H1 (cell line): ENCODE measurements at regions not wholly inside any gene's neighbourhood (a gene's known extent, or its start where the extent isn't known, plus 50 kb on each side); places are given as distances from the start of the nearest gene placed in this dataset.

Experiments used
- CTCF ChIA-PET: fragments of 300-600 bp; sonication (Branson Sonifier 250); formaldehyde crosslinking; loops from one replicate; lab custom pipeline; 2021; ENCODE audit not compliant: partially characterized antibody; lab: Charles Lee
- POLR2A ChIA-PET: fragments of 300-600 bp; sonication (Branson Sonifier 250); formaldehyde crosslinking; loops from one replicate; lab custom pipeline; 2021; ENCODE audit warnings: inconsistent platforms; ENCODE audit not compliant: partially characterized antibody; lab: Charles Lee
- DNase-seq, 2 experiments: peaks; one replicate each; pipeline versions ENCODE4 v3.0.0 to v3.0.0-alpha.2; 2010 to 2022; ENCODE audit warnings: low spot score in 2 of 2, low read depth in 1 of 2, mixed read lengths in 1 of 2
- FAIRE-seq: peaks from 2 replicates; lab custom pipeline; 2011; peaks lifted over from hg19 to GRCh38; lab: Jason Lieb, UNC
- H2AFZ ChIP-seq: 2 replicates; pipeline ENCODE4 v1.8.1; 2012; ENCODE audit warnings: low read length, inconsistent platforms
- H2AK5ac ChIP-seq: 2 replicates; pipeline ENCODE4 v1.6.1; 2013; ENCODE audit warnings: low read depth, low read length
- H2BK120ac ChIP-seq: replicated peaks from 2 replicates; pipeline ENCODE3; 2013; ENCODE audit warnings: low read depth, low read length, inconsistent platforms
- H2BK12ac ChIP-seq: 2 replicates; pipeline ENCODE4 v1.6.1; 2013; ENCODE audit warnings: low read depth, low read length
- H2BK15ac ChIP-seq: 2 replicates; pipeline ENCODE4 v1.6.1; 2013; ENCODE audit warnings: low read length
- H2BK20ac ChIP-seq: 2 replicates; pipeline ENCODE4 v1.6.1; 2013; ENCODE audit warnings: low read length
- H2BK5ac ChIP-seq: 2 replicates; pipeline ENCODE4 v1.6.1; 2013; ENCODE audit warnings: low read depth, low read length
- H3K14ac ChIP-seq: 2 replicates; pipeline ENCODE4 v1.6.1; 2013; ENCODE audit warnings: inconsistent platforms; ENCODE audit not compliant: insufficient read length
- H3K18ac ChIP-seq: 2 replicates; pipeline ENCODE4 v1.6.1; 2013; ENCODE audit warnings: low read length; ENCODE audit errors: extremely low read depth
- H3K23ac ChIP-seq: 2 replicates; pipeline ENCODE4 v1.6.1; 2013; ENCODE audit warnings: inconsistent platforms; ENCODE audit not compliant: insufficient read length
- H3K23me2 ChIP-seq: 2 replicates; pipeline ENCODE4 v1.6.1; 2013; ENCODE audit warnings: low read depth, low read length
- H3K27ac ChIP-seq: 2 replicates; pipeline ENCODE4 v1.6.1; 2011; ENCODE audit warnings: low read depth, low read length, inconsistent platforms
- H3K27me3 ChIP-seq, 4 experiments: replicated peaks in 1 of 4; 1 replicate in 1 of 4; 2 replicates in 3 of 4; pipeline versions ENCODE4 v1.6.1 to v1.8.1; 2011 to 2013; ENCODE audit warnings: low read length in 3 of 4, mild to moderate bottlenecking in 3 of 4, inconsistent platforms in 2 of 4, mixed read lengths in 2 of 4, moderate library complexity in 1 of 4; ENCODE audit not compliant: control insufficient read depth in 3 of 4, insufficient read depth in 3 of 4; ENCODE audit errors: extremely low read depth in 1 of 4
- H3K36me3 ChIP-seq, 4 experiments: 2 replicates each; pipeline versions ENCODE4 v1.6.1 to v1.8.1; 2011 to 2013; ENCODE audit warnings: mild to moderate bottlenecking in 4 of 4, low read length in 3 of 4, moderate library complexity in 2 of 4, control low read depth in 1 of 4, inconsistent platforms in 1 of 4; ENCODE audit not compliant: insufficient read depth in 4 of 4, control insufficient read depth in 2 of 4
- H3K4ac ChIP-seq: replicated peaks from 2 replicates; pipeline ENCODE3; 2013; ENCODE audit warnings: low read length, low read depth, mixed read lengths, inconsistent platforms; ENCODE audit not compliant: insufficient read length
- H3K4me1 ChIP-seq, 4 experiments: replicated peaks in 1 of 4; 1 replicate in 1 of 4; 2 replicates in 3 of 4; pipeline versions ENCODE4 v1.6.1 to v1.8.1; 2011 to 2013; ENCODE audit warnings: low read length in 3 of 4, inconsistent platforms in 2 of 4, mixed read lengths in 1 of 4; ENCODE audit not compliant: insufficient read depth in 4 of 4, control insufficient read depth in 3 of 4
- H3K4me2 ChIP-seq, 2 experiments: 2 replicates each; pipeline versions ENCODE4 v1.6.1 to v1.8.1; 2011 to 2013; ENCODE audit warnings: low read depth in 2 of 2, low read length in 2 of 2, control low read depth in 1 of 2, inconsistent platforms in 1 of 2, mild to moderate bottlenecking in 1 of 2; ENCODE audit not compliant: insufficient read depth in 1 of 2
- H3K4me3 ChIP-seq, 4 experiments: fragments of 200-600, 300-600 bp in 1 of 4; sonication (generic), shearing (Covaris generic), sonication (Bioruptor Twin) in 1 of 4; 2 replicates each; pipeline versions ENCODE4 v1.5.1 to v1.8.1; 2011 to 2016; ENCODE audit warnings: low read length in 4 of 4, low read depth in 3 of 4, control low read depth in 2 of 4, inconsistent platforms in 2 of 4, mild to moderate bottlenecking in 2 of 4, mixed read lengths in 1 of 4, moderate library complexity in 1 of 4; ENCODE audit not compliant: insufficient read depth in 2 of 4; ENCODE audit errors: extremely low read depth in 1 of 4
- H3K56ac ChIP-seq: replicated peaks from 2 replicates; pipeline ENCODE3; 2013; ENCODE audit warnings: low read depth, mild to moderate bottlenecking, mixed read lengths, low read length, inconsistent platforms; ENCODE audit not compliant: insufficient read length
- H3K79me1 ChIP-seq: 2 replicates; pipeline ENCODE4 v1.6.1; 2013; ENCODE audit warnings: low read depth, low read length, control low read depth
- H3K79me2 ChIP-seq, 2 experiments: 2 replicates each; pipeline versions ENCODE4 v1.6.1 to v1.8.1; 2012 to 2013; ENCODE audit warnings: low read length in 2 of 2, mild to moderate bottlenecking in 2 of 2, inconsistent platforms in 1 of 2; ENCODE audit not compliant: insufficient read depth in 2 of 2, control insufficient read depth in 1 of 2
- H3K9ac ChIP-seq, 4 experiments: replicated peaks in 1 of 4; 1 replicate in 1 of 4; 2 replicates in 3 of 4; pipeline versions ENCODE4 v1.6.1 to v1.8.1; 2011 to 2013; ENCODE audit warnings: low read depth in 3 of 4, low read length in 3 of 4, control low read depth in 2 of 4, mild to moderate bottlenecking in 2 of 4, moderate library complexity in 2 of 4, inconsistent platforms in 1 of 4; ENCODE audit errors: extremely low read depth in 1 of 4
- H3K9me3 ChIP-seq, 2 experiments: 2 replicates each; pipeline versions ENCODE4 v1.6.1 to v1.8.1; 2012 to 2013; ENCODE audit warnings: mild to moderate bottlenecking in 2 of 2, moderate library complexity in 2 of 2, control low read depth in 1 of 2, inconsistent platforms in 1 of 2, low read depth in 1 of 2, low read length in 1 of 2, mixed read lengths in 1 of 2; ENCODE audit not compliant: insufficient read depth in 2 of 2
- H4K20me1 ChIP-seq, 2 experiments: replicated peaks in 1 of 2; 2 replicates each; pipeline versions ENCODE3 to v1.8.1; 2011 to 2013; ENCODE audit warnings: inconsistent platforms in 2 of 2, low read length in 2 of 2, mild to moderate bottlenecking in 1 of 2; ENCODE audit not compliant: insufficient read depth in 2 of 2, control insufficient read depth in 1 of 2
- H4K5ac ChIP-seq: 2 replicates; pipeline ENCODE4 v1.6.1; 2013; ENCODE audit warnings: low read length, low read depth, mixed read lengths, inconsistent platforms; ENCODE audit not compliant: insufficient read length
- H4K8ac ChIP-seq: 2 replicates; pipeline ENCODE4 v1.8.0; 2013; ENCODE audit warnings: mild to moderate bottlenecking, moderate library complexity, low read length, inconsistent platforms; ENCODE audit not compliant: insufficient read depth; ENCODE audit errors: extremely low read depth
- H4K91ac ChIP-seq: replicated peaks from 2 replicates; pipeline ENCODE3; 2013; ENCODE audit warnings: low read length, mixed read lengths, inconsistent platforms; ENCODE audit not compliant: insufficient read length
- CBX5 ChIP-seq: fragments of 300-800, 300-1000 bp; sonication (generic); IDR thresholded peaks from 2 replicates; pipeline ENCODE4 v1.7.1; 2016; ENCODE audit warnings: antibody characterized with exemption, low read length, low read depth
- CREB1 ChIP-seq: IDR thresholded peaks from 2 replicates; pipeline ENCODE4 v1.6.1; 2012; ENCODE audit warnings: inconsistent platforms
- EP300 ChIP-seq, 2 experiments: IDR thresholded peaks; 1 replicate in 1 of 2; 2 replicates in 1 of 2; pipeline ENCODE4 v1.6.1; 2011 to 2012; ENCODE audit warnings: low read depth in 2 of 2, low read length in 2 of 2, mild to moderate bottlenecking in 2 of 2, borderline replicate concordance in 1 of 2, inconsistent platforms in 1 of 2, moderate library complexity in 1 of 2
- HDAC2 ChIP-seq, 2 experiments: fragments of 300-600 bp in 1 of 2; sonication (generic) in 1 of 2; IDR thresholded peaks; 2 replicates each; pipeline ENCODE4 v1.6.1; 2011 to 2012; ENCODE audit warnings: low read depth in 2 of 2, low read length in 2 of 2, mild to moderate bottlenecking in 2 of 2, moderate library complexity in 2 of 2, borderline replicate concordance in 1 of 2, inconsistent platforms in 1 of 2
- HDAC6 ChIP-seq: IDR thresholded peaks from one replicate; pipeline ENCODE4 v1.7.1; 2012; ENCODE audit warnings: low read depth, mild to moderate bottlenecking, inconsistent platforms, low read length, moderate library complexity
- KDM1A ChIP-seq: fragments of 200-600, 300-600 bp; sonication (generic); IDR thresholded peaks from 2 replicates; pipeline ENCODE4 v1.7.1; 2016; ENCODE audit warnings: mild to moderate bottlenecking, low read length, borderline replicate concordance
- MAFK ChIP-seq: IDR thresholded peaks from 2 replicates; pipeline ENCODE4 v1.6.1; 2012; ENCODE audit warnings: low read depth, mild to moderate bottlenecking, improper control_type of control experiment, low read length
- POLR2AphosphoS5 ChIP-seq: IDR thresholded peaks from 2 replicates; pipeline ENCODE4 v1.6.1; 2011; ENCODE audit warnings: low read depth, low read length
- POU5F1 ChIP-seq: IDR thresholded peaks from 2 replicates; pipeline ENCODE4 v1.6.1; 2011; ENCODE audit warnings: low read depth, mild to moderate bottlenecking, low read length, moderate library complexity
- RBBP5 ChIP-seq: IDR thresholded peaks from 2 replicates; pipeline ENCODE4 v1.7.1; 2012; ENCODE audit warnings: low read depth, mild to moderate bottlenecking, inconsistent platforms, low read length, moderate library complexity, borderline replicate concordance
- RFX5 ChIP-seq: IDR thresholded peaks from 2 replicates; pipeline ENCODE4 v1.6.1; 2011; ENCODE audit warnings: low read depth, low read length, improper control_type of control experiment, borderline replicate concordance
- SP1 ChIP-seq: IDR thresholded peaks from 2 replicates; pipeline ENCODE4 v1.6.1; 2011; ENCODE audit warnings: low read depth, low read length
- SRF ChIP-seq: IDR thresholded peaks from 2 replicates; pipeline ENCODE4 v1.6.1; 2011; ENCODE audit warnings: mild to moderate bottlenecking, low read depth, low read length, moderate library complexity
- SUZ12 ChIP-seq: fragments of 200-600 bp; sonication (generic); IDR thresholded peaks from 2 replicates; pipeline ENCODE4 v1.6.1; 2012; ENCODE audit warnings: mild to moderate bottlenecking, inconsistent platforms, low read length, moderate library complexity, mixed read lengths
- TCF12 ChIP-seq: IDR thresholded peaks from 2 replicates; pipeline ENCODE4 v1.6.1; 2011; ENCODE audit warnings: low read depth, mild to moderate bottlenecking, low read length
- ZNF274 ChIP-seq: IDR thresholded peaks from 2 replicates; pipeline ENCODE4 v1.7.0; 2012; ENCODE audit warnings: low read length, borderline replicate concordance; ENCODE audit errors: extremely low read depth
- WGBS, 2 experiments: shearing (Covaris generic) in 1 of 2; methylation state at CpG; one replicate each; pipeline versions ENCODE4 v1.1.6 to v1.1.7; 2013 to 2015; ENCODE audit warnings: low lambda C conversion rate in 2 of 2, mixed read lengths in 2 of 2, inconsistent platforms in 1 of 2, low coverage in 1 of 2, missing lambda C conversion rate in 1 of 2; ENCODE audit not compliant: insufficient replicate concordance in 2 of 2, insufficient coverage in 1 of 2, insufficient read length in 1 of 2; ENCODE audit errors: extremely low coverage in 1 of 2, missing lambda C conversion rate in 1 of 2; 5-methylcytosine and 5-hydroxymethylcytosine counted together

DNA sequence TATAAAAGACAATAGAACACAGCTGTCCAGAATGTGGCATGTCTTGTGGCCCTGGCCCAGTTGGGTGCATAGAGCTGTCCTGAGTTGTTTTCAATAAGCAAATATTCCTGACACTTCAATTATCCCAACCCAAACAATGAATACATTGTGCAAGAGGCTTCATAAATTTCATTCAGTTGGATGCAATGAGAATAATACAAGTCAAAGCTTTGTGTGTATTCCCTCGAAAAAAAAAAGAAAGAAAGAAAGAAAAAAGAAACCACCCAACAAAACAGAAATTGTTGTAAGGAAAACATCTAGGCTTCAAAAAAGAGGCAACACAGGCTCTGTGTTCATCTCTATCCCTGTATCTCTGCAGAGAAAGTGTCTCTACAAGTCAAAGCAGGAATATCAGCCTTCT lies 138.7 kb upstream of the ADO start:
- Histone ChIP-seq H3K56ac (no peak overlapping the region), H2BK15ac (no peak overlapping the region), H3K4ac (no peak overlapping the region), H2BK5ac (no peak overlapping the region), H3K4me3 (no peak overlapping the region), H2AK5ac (no peak overlapping the region), H3K14ac (no peak overlapping the region), H4K5ac (no peak overlapping the region), H3K23ac (no peak overlapping the region), H3K79me2 (no peaks in the 10 kb centered on the region), H4K20me1 (no peaks in the 10 kb centered on the region), H2BK12ac (no peak overlapping the region), H4K91ac (no peak overlapping the region), H3K23me2 (no peaks in the 10 kb centered on the region), H2BK120ac (no peak overlapping the region), H3K9ac (no peak overlapping the region), H3K18ac (no peak overlapping the region), H3K4me2 (no peak overlapping the region), H3K36me3 (no peaks in the 10 kb centered on the region), H2AFZ (no peak overlapping the region), H2BK20ac (no peak overlapping the region), H3K4me1 (no peaks in the 10 kb centered on the region; a peak in 1 of 7 replicates), H3K9me3 (peaks cover 7 to 9% of the 10 kb centered on the region in 2 experiments; a peak in 2 of 4 replicates), H3K27me3 (no peaks in the 10 kb centered on the region), H4K8ac (no peak overlapping the region), H3K27ac (no peak overlapping the region), H3K79me1 (no peaks in the 10 kb centered on the region)
- TF ChIP-seq CBX5 (no peak), TCF12 (no peak), KDM1A (no peak), HDAC2 (IDR thresholded peaks at IDR 0.05; ENCODE audit: borderline replicate concordance in 1 of 2, low read depth in 2 of 2, low read length in 2 of 2) (no peak), SP1 (no peak), EP300 (IDR thresholded peaks at IDR 0.05; ENCODE audit: borderline replicate concordance in 1 of 2, low read depth in 2 of 2, low read length in 2 of 2) (no peak), POU5F1 (no peak), HDAC6 (no peak), RBBP5 (no peak), SUZ12 (no peak), POLR2AphosphoS5 (no peak), MAFK (no peak), SRF (no peak), CREB1 (no peak), RFX5 (no peak), ZNF274 (no peak)
- ChIA-PET POLR2A (no interaction called here), CTCF (interaction anchor here (1.5 kb wide), 1 partner anchor 14 kb away, joined by 3 read pairs; no protein-coding TSS in a partner anchor)
- FAIRE-seq, result no peak
- no peak for DNase-seq
- WGBS, 2 experiments, result 100% methylated on average over 1 of the region's 1 CpG; no CpG with 5 or more reads in 1 of the 2 experiments
